ENCODE measurements at regions not wholly inside any gene's neighbourhood (a gene's known extent, or its start where the extent isn't known, plus 50 kb on each side); places are given as distances from the start of the nearest gene placed in this dataset.
A peak's percentile ranks its signal among the peaks of the same experiment; 100 is the strongest.

DNA sequence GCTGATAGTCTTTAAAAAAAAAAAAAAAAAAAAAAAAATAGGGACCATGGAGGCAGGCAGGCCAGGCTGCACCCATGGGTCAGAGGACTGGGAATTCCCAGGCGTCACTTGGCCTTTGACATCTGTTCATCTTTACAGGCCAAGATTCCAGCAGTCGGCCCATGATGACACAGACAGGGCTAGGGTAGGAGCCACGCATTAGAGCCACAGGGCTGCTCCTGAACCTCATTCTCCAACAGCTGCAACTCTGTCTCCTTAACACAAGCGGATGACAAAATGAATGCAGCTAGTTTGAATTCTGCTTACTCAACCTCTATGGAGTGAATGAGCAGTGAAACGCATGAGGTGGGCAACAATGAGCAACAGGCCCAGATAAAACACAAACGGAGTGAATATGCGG lies 126.4 kb downstream of the LY86 start:
- Mint-ChIP-seq H3K9me3 (peaks cover 0 to 3% (median 0%) of the 10 kb centered on the region in 7 donors), H3K27ac (peak overlapping the region in 1 of 7 donors; percentile 69), H3K36me3 (peaks cover 6 to 15% of the 10 kb centered on the region in 2 donors), H3K4me3 (no peak overlapping the region), H3K27me3 (ENCODE audit: low read depth in 3 of 3) (no peaks in the 10 kb centered on the region), H3K4me1 (peaks cover 87% of the 10 kb centered on the region)
- Histone ChIP-seq H3K9ac (ENCODE audit: insufficient read depth, low read length, poor library complexity, severe bottlenecking) (no peak overlapping the region), H3K4me2 (replicated peaks; ENCODE audit: extremely low read depth, low read length, poor library complexity, severe bottlenecking) (no peak overlapping the region), H3K27me3 (ENCODE audit: control insufficient read depth in 2 of 2, insufficient read depth in 2 of 2, low read length in 2 of 2) (no peaks in the 10 kb centered on the region), H3K36me3 (replicated peaks in 1 of 2; ENCODE audit: control insufficient read depth in 1 of 2, insufficient read depth in 2 of 2, low read length in 2 of 2) (no peaks in the 10 kb centered on the region), H3K9me3 (replicated peaks in 1 of 2; ENCODE audit: control insufficient read depth in 1 of 2, insufficient read depth in 1 of 2, low read length in 2 of 2) (no peaks in the 10 kb centered on the region), H3K4me3 (replicated peaks in 1 of 3; ENCODE audit: low read depth in 2 of 3, low read length in 3 of 3) (no peak overlapping the region), H4K20me1 (ENCODE audit: insufficient read depth, low read length) (no peaks in the 10 kb centered on the region), H3K27ac (ENCODE audit: low read depth in 1 of 2, low read length in 2 of 2) (peak overlapping the region in 1 of 2 donors; percentile 97), H2AFZ (ENCODE audit: insufficient read depth, low read depth, low read length, poor library complexity, severe bottlenecking) (no peak overlapping the region), H3K4me1 (ENCODE audit: control insufficient read depth in 1 of 2, insufficient read depth in 2 of 2, low read length in 2 of 2) (peaks cover 84 to 92% of the 10 kb centered on the region in 2 donors), H3K79me2 (ENCODE audit: insufficient read depth, low read length) (peaks cover 40% of the 10 kb centered on the region)
- TF ChIP-seq CTCF (IDR thresholded peaks at IDR 0.05) = no peak
- 96% methylated on average over 4 of the region's 7 CpGs for WGBS (ENCODE audit: insufficient coverage)
- intact Hi-C loops (cut with micrococcal nuclease) = loop anchor here in 1 of 2 donors (5.0 kb wide), 2 partner anchors 37 to 982 kb away; no protein-coding TSS in a partner anchor
- peak in 1 of 3 donors; percentile 49 for DNase-seq

DNA sequence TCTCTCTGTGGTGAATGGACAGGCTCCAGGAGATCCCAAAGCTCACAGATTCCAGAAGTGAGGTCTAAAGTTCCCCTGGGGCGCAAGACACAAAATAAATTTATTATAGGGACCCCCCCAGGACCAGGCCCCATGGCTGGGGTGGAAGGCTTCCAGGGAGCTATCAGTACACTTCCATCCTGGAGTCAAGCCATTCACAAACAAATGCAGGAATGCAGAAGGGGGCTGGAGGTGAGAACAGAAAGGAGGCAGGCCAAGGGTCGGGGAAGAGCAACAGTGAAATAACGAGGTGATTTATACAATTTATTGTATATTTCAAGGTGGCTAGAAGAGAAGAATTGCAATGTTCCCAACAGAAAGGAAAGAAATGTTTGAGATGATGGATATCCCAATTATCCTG lies 126.9 kb downstream of the LY86 start:
- H3K4me1 ChIP-seq (ENCODE audit: control insufficient read depth in 1 of 2, insufficient read depth in 2 of 2, low read length in 2 of 2) = peaks cover 81 to 87% of the 10 kb centered on the region in 2 donors
- Mint-ChIP-seq H3K4me3 (no peak overlapping the region), H3K27me3 (ENCODE audit: low read depth in 3 of 3) (no peaks in the 10 kb centered on the region), H3K36me3 (peaks cover 3 to 13% of the 10 kb centered on the region in 2 donors), H3K4me1 (peaks cover 85% of the 10 kb centered on the region), H3K27ac (peak overlapping the region in 1 of 7 donors; percentile 37), H3K9me3 (peaks cover 0 to 3% (median 0%) of the 10 kb centered on the region in 7 donors)
- H4K20me1 ChIP-seq (ENCODE audit: insufficient read depth, low read length) = no peaks in the 10 kb centered on the region
- DNase-seq = no peak
- no peak overlapping the region for H3K4me2 ChIP-seq (replicated peaks; ENCODE audit: extremely low read depth, low read length, poor library complexity, severe bottlenecking)
- WGBS (ENCODE audit: insufficient coverage) = 100% methylated on average over 2 of the region's 3 CpGs
- no peak overlapping the region for H3K27ac ChIP-seq (ENCODE audit: low read depth in 1 of 2, low read length in 2 of 2)
- peaks cover 42% of the 10 kb centered on the region for H3K79me2 ChIP-seq (ENCODE audit: insufficient read depth, low read length)
- H3K9ac ChIP-seq (ENCODE audit: insufficient read depth, low read length, poor library complexity, severe bottlenecking) = no peak overlapping the region
- no peaks in the 10 kb centered on the region for H3K36me3 ChIP-seq (replicated peaks in 1 of 2; ENCODE audit: control insufficient read depth in 1 of 2, insufficient read depth in 2 of 2, low read length in 2 of 2)
- H2AFZ ChIP-seq (ENCODE audit: insufficient read depth, low read depth, low read length, poor library complexity, severe bottlenecking) = no peak overlapping the region
- no peak for TF ChIP-seq CTCF (IDR thresholded peaks at IDR 0.05)
- intact Hi-C loops (cut with micrococcal nuclease) = no loop called here
- H3K27me3 ChIP-seq (ENCODE audit: control insufficient read depth in 2 of 2, insufficient read depth in 2 of 2, low read length in 2 of 2) = no peaks in the 10 kb centered on the region
- H3K9me3 ChIP-seq (replicated peaks in 1 of 2; ENCODE audit: control insufficient read depth in 1 of 2, insufficient read depth in 1 of 2, low read length in 2 of 2) = no peaks in the 10 kb centered on the region
- H3K4me3 ChIP-seq (replicated peaks in 1 of 3; ENCODE audit: low read depth in 2 of 3, low read length in 3 of 3) = no peak overlapping the region

All from CD14-positive monocyte (primary cell).